SK-N-SH treated with all-trans-retinoic acid at 6 μM for 48 hours (cell line): ENCODE measurements at regions not wholly inside any gene's neighbourhood (a gene's known extent, or its start where the extent isn't known, plus 50 kb on each side); places are given as distances from the start of the nearest gene placed in this dataset.

Experiments used
- ATAC-seq: fragments of 200-7000 bp; cut with Tn5 transposase; 3 replicates; pipeline ENCODE4 v1.9.1; 2020; ENCODE audit warnings: mild to moderate bottlenecking, moderate library complexity
- ARNTL ChIP-seq: fragments of 450-650 bp; formaldehyde crosslinking; IDR thresholded peaks from 2 replicates; pipeline ENCODE4 v1.5.0; 2020; ENCODE audit warnings: low read depth, mild to moderate bottlenecking, moderate library complexity, borderline replicate concordance
- BACH2 ChIP-seq: fragments of 250-450 bp; sonication (Bioruptor Pico); IDR thresholded peaks from 2 replicates; pipeline ENCODE4 v1.9.0; 2021; ENCODE audit warnings: mild to moderate bottlenecking, borderline replicate concordance
- CREB5 ChIP-seq: fragments of 250-450 bp; sonication (Bioruptor Pico); IDR thresholded peaks from 2 replicates; pipeline ENCODE4 v1.5.1; 2020; ENCODE audit warnings: low read depth, mild to moderate bottlenecking, moderate library complexity
- CSDC2 ChIP-seq: fragments of 250-450 bp; sonication (Bioruptor Pico); IDR thresholded peaks from 2 replicates; pipeline ENCODE4 v1.5.0; 2020; ENCODE audit warnings: mild to moderate bottlenecking, moderate library complexity
- ESRRG ChIP-seq: fragments of 250-450 bp; sonication (Bioruptor Pico); IDR thresholded peaks from 2 replicates; pipeline ENCODE4 v1.6.1; 2021; ENCODE audit warnings: mild to moderate bottlenecking
- GLIS3 ChIP-seq: fragments of 250-450 bp; sonication (Bioruptor Pico); IDR thresholded peaks from 2 replicates; pipeline ENCODE4 v1.5.0; 2020; ENCODE audit warnings: mild to moderate bottlenecking, moderate library complexity
- ISL1 ChIP-seq: fragments of 250-450 bp; sonication (Bioruptor Pico); IDR thresholded peaks from 2 replicates; pipeline ENCODE4 v2.1.2; 2022; ENCODE audit warnings: mild to moderate bottlenecking, moderate library complexity
- OSR1 ChIP-seq: fragments of 250-450 bp; sonication (Bioruptor Pico); IDR thresholded peaks from 2 replicates; pipeline ENCODE4 v1.8.0; 2022; ENCODE audit warnings: moderate library complexity, mild to moderate bottlenecking, inconsistent platforms
- PATZ1 ChIP-seq: fragments of 250-450 bp; sonication (Bioruptor Pico); IDR thresholded peaks from 2 replicates; pipeline ENCODE4 v1.8.0; 2020; ENCODE audit warnings: mild to moderate bottlenecking, moderate library complexity, borderline replicate concordance
- PPARA ChIP-seq: fragments of 250-450 bp; sonication (Bioruptor Pico); IDR thresholded peaks from 2 replicates; pipeline ENCODE4 v1.5.0; 2020; ENCODE audit warnings: mild to moderate bottlenecking, borderline replicate concordance
- RARB ChIP-seq: fragments of 250-450 bp; sonication (Bioruptor Pico); IDR thresholded peaks from 2 replicates; pipeline ENCODE4 v1.8.0; 2021; ENCODE audit warnings: mild to moderate bottlenecking, moderate library complexity
- SNAI2 ChIP-seq: fragments of 250-450 bp; sonication (Bioruptor Pico); IDR thresholded peaks from 2 replicates; pipeline ENCODE4 v1.5.0; 2020; ENCODE audit warnings: mild to moderate bottlenecking, moderate library complexity
- TCF4 ChIP-seq: fragments of 250-450 bp; sonication (Bioruptor Pico); IDR thresholded peaks from 2 replicates; pipeline ENCODE4 v1.8.0; 2021; ENCODE audit warnings: mild to moderate bottlenecking, moderate library complexity, borderline replicate concordance
- TOX ChIP-seq: fragments of 250-450 bp; sonication (Bioruptor Pico); IDR thresholded peaks from 2 replicates; pipeline ENCODE4 v1.8.0; 2021; ENCODE audit warnings: mild to moderate bottlenecking, moderate library complexity, borderline replicate concordance
- ZC3H10 ChIP-seq: fragments of 250-450 bp; sonication (Bioruptor Pico); IDR thresholded peaks from 2 replicates; pipeline ENCODE4 v1.5.1; 2021; ENCODE audit warnings: mild to moderate bottlenecking, moderate library complexity
- ZFP30 ChIP-seq: fragments of 450-650 bp; formaldehyde crosslinking; IDR thresholded peaks from 2 replicates; pipeline ENCODE4 v1.5.0; 2022; ENCODE audit warnings: mild to moderate bottlenecking, moderate library complexity
- ZNF565 ChIP-seq: fragments of 450-650 bp; formaldehyde crosslinking; conservative IDR thresholded peaks from 2 replicates; pipeline ENCODE4 v1.5.0; 2020; ENCODE audit warnings: low read depth, mild to moderate bottlenecking, moderate library complexity
- ZNF70 ChIP-seq: fragments of 450-650 bp; formaldehyde crosslinking; IDR thresholded peaks from 2 replicates; pipeline ENCODE4 v1.5.0; 2020; ENCODE audit warnings: mild to moderate bottlenecking, moderate library complexity
- ZNF8 ChIP-seq: fragments of 450-650 bp; formaldehyde crosslinking; IDR thresholded peaks from 2 replicates; pipeline ENCODE4 v1.5.0; 2020; ENCODE audit warnings: mild to moderate bottlenecking, moderate library complexity
- TF ChIP-seq, protein P1 (sequence below): fragments of 250-450 bp; sonication (Bioruptor Pico); IDR thresholded peaks from 2 replicates; pipeline ENCODE4 v1.8.0; 2021; ENCODE audit warnings: low read depth, mild to moderate bottlenecking, moderate library complexity, borderline replicate concordance
- TF ChIP-seq, protein P2 (sequence below): fragments of 250-450 bp; sonication (Bioruptor Pico); IDR thresholded peaks from 2 replicates; pipeline ENCODE4 v1.5.1; 2021; ENCODE audit warnings: mild to moderate bottlenecking, moderate library complexity
- TF ChIP-seq, protein P3 (sequence below): fragments of 250-450 bp; sonication (Bioruptor Pico); IDR thresholded peaks from 2 replicates; pipeline ENCODE4 v1.5.0; 2020; ENCODE audit warnings: mild to moderate bottlenecking, moderate library complexity

DNA sequence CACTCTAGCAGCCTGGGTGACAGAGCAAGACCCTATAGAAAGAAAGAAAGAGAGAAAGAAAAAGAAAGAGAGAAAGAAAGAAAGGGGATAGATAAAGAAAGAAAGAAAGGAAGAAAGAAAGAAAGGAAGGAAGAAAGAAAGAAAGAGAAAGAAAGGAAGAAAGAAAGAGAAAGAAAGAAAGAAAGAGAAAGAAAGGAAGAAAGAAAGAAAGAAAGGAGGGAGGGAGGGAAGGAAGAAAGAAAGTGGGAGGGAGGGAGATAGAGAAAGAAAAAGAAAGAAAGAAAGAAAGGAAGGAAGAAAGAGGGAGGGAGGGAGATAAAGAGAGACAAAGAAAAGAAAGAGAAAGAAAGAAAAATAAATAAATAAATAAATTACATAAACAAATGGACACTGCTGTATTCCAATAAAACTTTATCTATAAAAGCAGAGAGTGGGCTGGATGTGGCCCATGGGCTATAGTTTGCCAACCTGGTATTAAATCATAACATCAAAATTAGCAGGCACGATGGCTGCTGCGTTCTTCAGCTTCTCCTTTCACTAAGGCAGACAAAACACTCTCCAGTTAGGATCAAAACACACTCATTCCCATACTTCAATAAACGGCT, 165.0 kb downstream of the ZNF674 start (continued):
- TF ChIP-seq, protein P1, sequence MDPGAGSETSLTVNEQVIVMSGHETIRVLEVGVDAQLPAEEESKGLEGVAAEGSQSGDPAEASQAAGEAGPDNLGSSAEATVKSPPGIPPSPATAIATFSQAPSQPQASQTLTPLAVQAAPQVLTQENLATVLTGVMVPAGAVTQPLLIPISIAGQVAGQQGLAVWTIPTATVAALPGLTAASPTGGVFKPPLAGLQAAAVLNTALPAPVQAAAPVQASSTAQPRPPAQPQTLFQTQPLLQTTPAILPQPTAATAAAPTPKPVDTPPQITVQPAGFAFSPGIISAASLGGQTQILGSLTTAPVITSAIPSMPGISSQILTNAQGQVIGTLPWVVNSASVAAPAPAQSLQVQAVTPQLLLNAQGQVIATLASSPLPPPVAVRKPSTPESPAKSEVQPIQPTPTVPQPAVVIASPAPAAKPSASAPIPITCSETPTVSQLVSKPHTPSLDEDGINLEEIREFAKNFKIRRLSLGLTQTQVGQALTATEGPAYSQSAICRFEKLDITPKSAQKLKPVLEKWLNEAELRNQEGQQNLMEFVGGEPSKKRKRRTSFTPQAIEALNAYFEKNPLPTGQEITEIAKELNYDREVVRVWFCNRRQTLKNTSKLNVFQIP (CRISPR knock-in tag): no peak

DNA sequence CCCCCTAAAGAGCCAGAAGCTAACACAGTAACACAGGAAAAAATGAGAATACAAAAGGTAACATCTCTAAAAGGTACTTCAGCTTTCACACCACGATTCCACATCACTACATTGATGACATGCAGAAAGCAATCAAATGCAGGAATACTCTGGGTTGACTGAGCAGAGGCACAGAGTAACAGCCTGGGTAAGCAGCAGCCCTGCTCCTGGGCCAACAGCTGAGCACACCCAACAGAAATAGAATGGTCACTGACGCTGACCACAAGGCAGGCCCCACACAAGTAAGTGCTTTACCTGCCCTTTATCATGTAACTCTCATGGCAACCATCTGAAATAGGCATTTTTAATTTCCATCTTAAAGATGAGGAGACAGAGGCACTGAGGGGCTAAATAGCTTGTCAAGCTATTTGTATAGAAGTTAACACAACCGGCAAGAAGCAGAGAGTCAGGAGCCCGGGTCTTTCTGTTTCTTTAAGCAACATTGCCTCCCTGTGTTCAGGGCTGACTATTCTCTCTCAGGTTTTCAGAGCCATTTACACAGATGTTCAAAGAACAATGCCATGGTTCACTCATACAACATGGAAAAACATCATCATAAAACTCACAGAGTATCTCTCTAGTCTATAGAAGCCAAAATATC, 168.9 kb downstream of the ZNF674 start:
- peak; percentile 95 for ATAC-seq

GRCh38 chrX:46375831-46376230, 169.4 kb downstream of the ZNF674 start:
- no peak for TF ChIP-seq CREB5 (CRISPR knock-in tag)
- TF ChIP-seq BACH2 (CRISPR knock-in tag): no peak
- no peak for TF ChIP-seq ZC3H10
- TF ChIP-seq ESRRG (CRISPR knock-in tag): no peak
- no peak for TF ChIP-seq ZNF8 (CRISPR knock-in tag)
- TF ChIP-seq ZNF565: no peak
- no peak for TF ChIP-seq SNAI2 (CRISPR knock-in tag)
- no peak for TF ChIP-seq CSDC2
- TF ChIP-seq ARNTL (CRISPR knock-in tag): no peak
- TF ChIP-seq ZFP30 (CRISPR knock-in tag): no peak
- no peak for TF ChIP-seq TCF4 (CRISPR knock-in tag)
- TF ChIP-seq OSR1 (CRISPR knock-in tag): no peak
- ATAC-seq: no peak

More for the DNA sequence above, 168.9 kb downstream of the ZNF674 start:
- TF ChIP-seq ISL1 (CRISPR knock-in tag) (no peak), ZNF70 (CRISPR knock-in tag) (no peak), ZC3H10 (no peak), TOX (no peak), SNAI2 (CRISPR knock-in tag) (no peak), TCF4 (CRISPR knock-in tag) (no peak), PATZ1 (CRISPR knock-in tag) (no peak), ZNF565 (no peak), ZNF8 (CRISPR knock-in tag) (no peak), PPARA (CRISPR knock-in tag) (no peak)
- TF ChIP-seq, protein P2, sequence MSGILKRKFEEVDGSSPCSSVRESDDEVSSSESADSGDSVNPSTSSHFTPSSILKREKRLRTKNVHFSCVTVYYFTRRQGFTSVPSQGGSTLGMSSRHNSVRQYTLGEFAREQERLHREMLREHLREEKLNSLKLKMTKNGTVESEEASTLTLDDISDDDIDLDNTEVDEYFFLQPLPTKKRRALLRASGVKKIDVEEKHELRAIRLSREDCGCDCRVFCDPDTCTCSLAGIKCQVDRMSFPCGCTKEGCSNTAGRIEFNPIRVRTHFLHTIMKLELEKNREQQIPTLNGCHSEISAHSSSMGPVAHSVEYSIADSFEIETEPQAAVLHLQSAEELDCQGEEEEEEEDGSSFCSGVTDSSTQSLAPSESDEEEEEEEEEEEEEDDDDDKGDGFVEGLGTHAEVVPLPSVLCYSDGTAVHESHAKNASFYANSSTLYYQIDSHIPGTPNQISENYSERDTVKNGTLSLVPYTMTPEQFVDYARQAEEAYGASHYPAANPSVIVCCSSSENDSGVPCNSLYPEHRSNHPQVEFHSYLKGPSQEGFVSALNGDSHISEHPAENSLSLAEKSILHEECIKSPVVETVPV (CRISPR knock-in tag): no peak

- TF ChIP-seq ESRRG (CRISPR knock-in tag): no peak
- TF ChIP-seq ZFP30 (CRISPR knock-in tag): no peak
- no peak for TF ChIP-seq ARNTL (CRISPR knock-in tag)
- TF ChIP-seq RARB (CRISPR knock-in tag): no peak
- TF ChIP-seq TOX: no peak
- no peak for TF ChIP-seq ZC3H10
- TF ChIP-seq PPARA (CRISPR knock-in tag): no peak
- no peak for TF ChIP-seq ZNF8 (CRISPR knock-in tag)
- ATAC-seq: no peak
Observed at GRCh38 chrX:46374371-46374770, 170.8 kb downstream of the ZNF674 start.

- no peak for ATAC-seq
- TF ChIP-seq ZFP30 (CRISPR knock-in tag) (no peak), PPARA (CRISPR knock-in tag) (no peak), TOX (no peak), GLIS3 (no peak), RARB (CRISPR knock-in tag) (no peak), ARNTL (CRISPR knock-in tag) (no peak)
- TF ChIP-seq, protein P2 (CRISPR knock-in tag): no peak
- TF ChIP-seq, protein P3, sequence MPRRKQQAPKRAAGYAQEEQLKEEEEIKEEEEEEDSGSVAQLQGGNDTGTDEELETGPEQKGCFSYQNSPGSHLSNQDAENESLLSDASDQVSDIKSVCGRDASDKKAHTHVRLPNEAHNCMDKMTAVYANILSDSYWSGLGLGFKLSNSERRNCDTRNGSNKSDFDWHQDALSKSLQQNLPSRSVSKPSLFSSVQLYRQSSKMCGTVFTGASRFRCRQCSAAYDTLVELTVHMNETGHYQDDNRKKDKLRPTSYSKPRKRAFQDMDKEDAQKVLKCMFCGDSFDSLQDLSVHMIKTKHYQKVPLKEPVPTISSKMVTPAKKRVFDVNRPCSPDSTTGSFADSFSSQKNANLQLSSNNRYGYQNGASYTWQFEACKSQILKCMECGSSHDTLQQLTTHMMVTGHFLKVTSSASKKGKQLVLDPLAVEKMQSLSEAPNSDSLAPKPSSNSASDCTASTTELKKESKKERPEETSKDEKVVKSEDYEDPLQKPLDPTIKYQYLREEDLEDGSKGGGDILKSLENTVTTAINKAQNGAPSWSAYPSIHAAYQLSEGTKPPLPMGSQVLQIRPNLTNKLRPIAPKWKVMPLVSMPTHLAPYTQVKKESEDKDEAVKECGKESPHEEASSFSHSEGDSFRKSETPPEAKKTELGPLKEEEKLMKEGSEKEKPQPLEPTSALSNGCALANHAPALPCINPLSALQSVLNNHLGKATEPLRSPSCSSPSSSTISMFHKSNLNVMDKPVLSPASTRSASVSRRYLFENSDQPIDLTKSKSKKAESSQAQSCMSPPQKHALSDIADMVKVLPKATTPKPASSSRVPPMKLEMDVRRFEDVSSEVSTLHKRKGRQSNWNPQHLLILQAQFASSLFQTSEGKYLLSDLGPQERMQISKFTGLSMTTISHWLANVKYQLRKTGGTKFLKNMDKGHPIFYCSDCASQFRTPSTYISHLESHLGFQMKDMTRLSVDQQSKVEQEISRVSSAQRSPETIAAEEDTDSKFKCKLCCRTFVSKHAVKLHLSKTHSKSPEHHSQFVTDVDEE: no peak
Observed at GRCh38 chrX:46367491-46367890, 177.7 kb downstream of the ZNF674 start.
